Activated T-helper 17 cell treated with anti-CD3 and anti-CD28 coated beads, Interleukin-2, amount 50 U/mL, for 72 hours (primary cell): ENCODE measurements at regions not wholly inside any gene's neighbourhood (a gene's known extent, or its start where the extent isn't known, plus 50 kb on each side); places are given as distances from the start of the nearest gene placed in this dataset.
"Not testable (repeated sequence)": the region's sequence is repeated elsewhere in the genome, so short reads cannot be mapped to it uniquely, and the experiment has no call there.

ENCODE experiments used
- ATAC-seq: fragments of 150-1000 bp; cut with Tn5 transposase; replicated peaks from 2 replicates; pipeline ENCODE4 v1.10.0; 2021; ENCODE audit warnings: mild to moderate bottlenecking, moderate library complexity
- H3K27ac Mint-ChIP-seq: one replicate; pipeline ENCODE4 v1.8.0; 2022; ENCODE audit warnings: mixed read lengths
- H3K27me3 Mint-ChIP-seq: one replicate; pipeline ENCODE4 v1.8.0; 2022; ENCODE audit warnings: mixed read lengths
- H3K36me3 Mint-ChIP-seq: one replicate; pipeline ENCODE4 v1.8.0; 2022; ENCODE audit warnings: low read depth, mild to moderate bottlenecking, mixed read lengths
- H3K4me1 Mint-ChIP-seq: one replicate; pipeline ENCODE4 v1.8.0; 2022; ENCODE audit warnings: mixed read lengths
- H3K4me3 Mint-ChIP-seq: one replicate; pipeline ENCODE4 v1.8.0; 2022; ENCODE audit warnings: mild to moderate bottlenecking, mixed read lengths
- H3K9me3 Mint-ChIP-seq: one replicate; pipeline ENCODE4 v1.8.0; 2022; ENCODE audit warnings: mixed read lengths

DNA sequence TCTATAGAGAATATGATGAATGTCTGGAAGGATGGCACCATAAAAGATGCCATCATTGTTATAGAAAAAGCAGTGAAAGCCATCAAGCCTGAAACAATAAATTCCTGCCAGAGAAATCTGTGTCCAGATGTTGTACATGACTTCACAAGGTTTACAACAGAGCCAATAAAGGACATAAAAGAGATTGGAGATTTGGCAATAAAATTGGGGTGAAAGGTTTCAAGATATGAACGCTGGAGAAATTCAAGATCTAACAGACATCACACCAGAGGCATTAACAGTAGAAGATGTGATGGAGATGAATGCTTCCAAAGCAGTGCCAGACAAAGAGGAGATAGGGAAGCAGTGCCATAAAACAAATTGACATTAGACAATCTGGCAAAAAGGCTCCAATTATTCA lies 518.8 kb upstream of the ACVR2A start:
- ATAC-seq: no peak

DNA sequence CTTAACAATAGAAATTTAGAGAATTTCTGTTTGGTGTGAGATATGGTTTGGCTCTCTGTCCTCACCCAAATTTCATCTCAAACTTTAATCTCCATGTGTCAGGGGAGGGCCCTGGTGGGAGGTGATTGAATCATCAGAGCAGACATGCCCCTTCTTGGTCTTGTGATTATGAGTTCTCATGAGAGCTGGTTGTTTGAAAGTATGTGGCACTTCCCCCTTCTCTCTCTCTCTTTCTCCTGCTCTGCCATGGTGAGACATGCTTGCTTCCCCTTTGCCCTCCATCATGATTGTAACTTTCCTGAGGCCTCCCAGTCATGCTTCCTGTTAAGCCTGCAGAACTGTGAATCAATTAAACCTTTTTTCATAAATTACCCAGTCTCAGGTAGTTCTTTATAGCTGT lies 524.7 kb upstream of the ACVR2A start:
- Mint-ChIP-seq H3K27ac (peak overlapping the region; percentile 24), H3K4me3 (no peak overlapping the region), H3K4me1 (peaks cover 4% of the 10 kb centered on the region), H3K27me3 (no peaks in the 10 kb centered on the region), H3K9me3 (peaks cover 24% of the 10 kb centered on the region), H3K36me3 (no peaks in the 10 kb centered on the region)
- ATAC-seq: no peak

More for the DNA sequence above, 518.8 kb upstream of the ACVR2A start:
- H3K9me3 Mint-ChIP-seq: peaks cover 4% of the 10 kb centered on the region
- no peak overlapping the region for H3K4me3 Mint-ChIP-seq
- peaks cover 22% of the 10 kb centered on the region for H3K4me1 Mint-ChIP-seq
- H3K36me3 Mint-ChIP-seq: no peaks in the 10 kb centered on the region
- no peaks in the 10 kb centered on the region for H3K27me3 Mint-ChIP-seq
- no peak overlapping the region for H3K27ac Mint-ChIP-seq

- Mint-ChIP-seq H3K4me3 (no peak overlapping the region), H3K36me3 (no peaks in the 10 kb centered on the region), H3K27ac (no peak overlapping the region), H3K27me3 (no peaks in the 10 kb centered on the region), H3K4me1 (peaks cover 4% of the 10 kb centered on the region), H3K9me3 (no peaks in the 10 kb centered on the region)
- ATAC-seq: no peak
Measured at GRCh38 chr2:147311058-147311430, 533.8 kb upstream of the ACVR2A start.

GRCh38 chr2:147310335-147311057 lies 534.3 kb upstream of the ACVR2A start:
- Mint-ChIP-seq H3K27ac (no peak overlapping the region), H3K36me3 (no peaks in the 10 kb centered on the region), H3K9me3 (no peaks in the 10 kb centered on the region), H3K4me1 (peaks cover 4% of the 10 kb centered on the region), H3K27me3 (no peaks in the 10 kb centered on the region), H3K4me3 (no peak overlapping the region)
- peak; percentile 77 for ATAC-seq

GRCh38 chr2:147297820-147298219 lies 547.0 kb upstream of the ACVR2A start:
- H3K36me3 Mint-ChIP-seq: peaks cover 5% of the 10 kb centered on the region
- H3K4me1 Mint-ChIP-seq: peaks cover 47% of the 10 kb centered on the region
- peaks cover 4% of the 10 kb centered on the region for H3K9me3 Mint-ChIP-seq
- no peaks in the 10 kb centered on the region for H3K27me3 Mint-ChIP-seq
- peak; percentile 78 for ATAC-seq
- H3K27ac Mint-ChIP-seq: peak overlapping the region; percentile 96
- H3K4me3 Mint-ChIP-seq: peak overlapping the region; percentile 73

DNA sequence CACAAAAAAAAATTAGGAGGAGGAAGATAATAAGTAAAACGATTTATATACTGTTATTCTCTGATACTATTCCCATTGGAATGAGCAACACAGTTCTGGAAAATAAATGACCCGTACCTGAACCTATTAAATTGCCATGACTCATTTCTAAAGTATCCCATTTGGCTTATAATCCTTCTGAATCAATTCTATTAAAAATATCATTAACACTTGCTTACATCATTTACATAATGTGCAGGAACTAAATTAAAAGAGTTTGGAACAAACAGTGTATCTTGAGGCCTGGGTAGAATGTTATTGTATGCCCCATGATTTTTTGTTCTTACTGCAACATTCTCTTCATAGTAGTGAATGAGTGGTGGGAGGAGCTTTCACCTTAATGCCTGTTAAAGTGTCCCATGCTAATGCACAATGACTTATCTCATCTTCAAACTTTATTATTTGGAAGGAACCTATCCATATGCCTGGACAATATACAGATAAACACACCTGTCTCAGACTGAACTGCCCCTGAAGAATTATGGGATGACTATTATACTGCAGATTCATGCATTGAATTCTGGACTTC lies 549.9 kb upstream of the ACVR2A start:
- peaks cover 57% of the 10 kb centered on the region for H3K4me1 Mint-ChIP-seq
- no peaks in the 10 kb centered on the region for H3K9me3 Mint-ChIP-seq
- peak overlapping the region; percentile 96 for H3K27ac Mint-ChIP-seq
- no peak for ATAC-seq
- H3K27me3 Mint-ChIP-seq: no peaks in the 10 kb centered on the region
- H3K36me3 Mint-ChIP-seq: peaks cover 5% of the 10 kb centered on the region
- peak overlapping the region; percentile 73 for H3K4me3 Mint-ChIP-seq

DNA sequence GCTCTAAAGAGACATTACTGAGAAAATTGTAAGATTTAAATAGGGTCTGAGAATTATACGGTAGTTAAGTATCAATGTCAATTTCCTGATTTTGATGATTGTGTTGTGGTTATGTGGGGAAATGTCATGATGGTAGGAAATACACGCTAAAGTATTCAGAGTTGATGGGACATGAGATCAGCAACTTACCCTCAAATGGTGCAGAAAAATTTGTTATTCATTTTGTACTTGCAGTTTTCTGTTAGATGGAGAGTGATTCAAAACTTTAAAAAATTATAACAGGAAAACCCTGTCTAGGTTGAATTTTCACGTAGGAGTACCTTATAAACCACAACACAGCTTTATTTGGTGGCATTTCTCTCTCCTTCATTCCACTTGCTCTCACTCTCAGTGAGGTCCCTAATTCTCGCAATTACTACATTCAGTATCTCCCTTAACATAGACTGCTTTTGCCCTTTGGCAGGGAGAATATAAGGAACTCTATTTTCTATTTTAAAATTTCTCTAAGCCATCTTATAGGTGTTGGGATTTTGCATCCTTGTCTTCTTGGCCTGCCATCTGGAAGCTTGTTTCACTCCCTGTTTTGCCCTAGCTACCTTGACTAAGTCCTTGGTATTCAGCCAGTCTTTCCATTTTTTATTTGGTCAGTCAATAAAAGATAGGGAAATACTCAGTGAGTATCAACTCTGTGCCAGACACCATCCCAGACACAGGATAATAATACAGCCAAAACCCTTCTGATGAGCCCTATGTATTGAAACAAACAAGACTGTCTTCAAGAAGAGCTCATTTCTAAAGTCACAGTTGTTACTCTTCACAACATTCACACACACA lies 550.6 kb upstream of the ACVR2A start:
- Mint-ChIP-seq H3K27me3 (no peaks in the 10 kb centered on the region), H3K27ac (peak overlapping the region; percentile 96), H3K4me1 (peaks cover 60% of the 10 kb centered on the region), H3K36me3 (peaks cover 5% of the 10 kb centered on the region), H3K4me3 (peak overlapping the region; percentile 73), H3K9me3 (no peaks in the 10 kb centered on the region)
- ATAC-seq: peak; percentile 62

- H3K27me3 Mint-ChIP-seq: no peaks in the 10 kb centered on the region
- H3K36me3 Mint-ChIP-seq: no peaks in the 10 kb centered on the region
- peak; percentile 93 for ATAC-seq
- H3K27ac Mint-ChIP-seq: peak overlapping the region; percentile 79
- peak overlapping the region; percentile 48 for H3K4me3 Mint-ChIP-seq
- no peaks in the 10 kb centered on the region for H3K9me3 Mint-ChIP-seq
- peaks cover 29% of the 10 kb centered on the region for H3K4me1 Mint-ChIP-seq
Measured at GRCh38 chr2:147288131-147288530, 556.7 kb upstream of the ACVR2A start.

- H3K27me3 Mint-ChIP-seq: no peaks in the 10 kb centered on the region
- no peak overlapping the region for H3K27ac Mint-ChIP-seq
- H3K4me3 Mint-ChIP-seq: no peak overlapping the region
- no peak for ATAC-seq
- H3K36me3 Mint-ChIP-seq: no peaks in the 10 kb centered on the region
- peaks cover 10% of the 10 kb centered on the region for H3K9me3 Mint-ChIP-seq
- no peaks in the 10 kb centered on the region for H3K4me1 Mint-ChIP-seq
Measured at GRCh38 chr2:147275943-147276342, 568.9 kb upstream of the ACVR2A start.

DNA sequence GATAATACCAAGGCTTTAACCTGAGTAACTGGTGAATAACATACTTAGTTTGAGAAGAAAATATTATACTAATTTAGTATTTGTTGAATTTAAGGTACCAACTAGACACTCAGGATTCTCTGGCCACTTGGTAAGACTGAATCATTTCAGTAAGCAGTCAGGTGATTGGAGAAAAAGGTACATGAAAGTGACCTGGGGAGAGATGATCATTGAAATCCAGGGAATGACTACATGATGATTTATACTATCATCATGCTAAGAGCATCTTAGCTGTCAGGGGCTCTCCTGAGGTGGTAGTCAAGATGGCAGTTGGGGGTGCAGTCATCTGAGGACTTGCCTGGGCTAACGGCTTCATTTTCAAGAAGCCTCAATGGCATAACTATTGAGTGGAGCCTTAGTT lies 571.2 kb upstream of the ACVR2A start:
- no peak for ATAC-seq
- H3K27me3 Mint-ChIP-seq: no peaks in the 10 kb centered on the region
- H3K36me3 Mint-ChIP-seq: no peaks in the 10 kb centered on the region
- peaks cover 26% of the 10 kb centered on the region for H3K9me3 Mint-ChIP-seq
- H3K4me1 Mint-ChIP-seq: no peaks in the 10 kb centered on the region
- no peak overlapping the region for H3K27ac Mint-ChIP-seq
- no peak overlapping the region for H3K4me3 Mint-ChIP-seq

- Mint-ChIP-seq H3K27ac (no peak overlapping the region), H3K9me3 (peaks cover 27% of the 10 kb centered on the region), H3K4me1 (no peaks in the 10 kb centered on the region), H3K4me3 (no peak overlapping the region), H3K27me3 (no peaks in the 10 kb centered on the region), H3K36me3 (no peaks in the 10 kb centered on the region)
- ATAC-seq: no peak
Measured at GRCh38 chr2:147273106-147273505, 571.7 kb upstream of the ACVR2A start.

- H3K36me3 Mint-ChIP-seq, H3K4me1 Mint-ChIP-seq, H3K4me3 Mint-ChIP-seq, ATAC-seq, H3K27ac Mint-ChIP-seq, H3K27me3 Mint-ChIP-seq: not testable (repeated sequence)
- H3K9me3 Mint-ChIP-seq: peaks cover 17% of the 10 kb centered on the region
Measured at GRCh38 chr2:147269581-147269980, 575.2 kb upstream of the ACVR2A start.

DNA sequence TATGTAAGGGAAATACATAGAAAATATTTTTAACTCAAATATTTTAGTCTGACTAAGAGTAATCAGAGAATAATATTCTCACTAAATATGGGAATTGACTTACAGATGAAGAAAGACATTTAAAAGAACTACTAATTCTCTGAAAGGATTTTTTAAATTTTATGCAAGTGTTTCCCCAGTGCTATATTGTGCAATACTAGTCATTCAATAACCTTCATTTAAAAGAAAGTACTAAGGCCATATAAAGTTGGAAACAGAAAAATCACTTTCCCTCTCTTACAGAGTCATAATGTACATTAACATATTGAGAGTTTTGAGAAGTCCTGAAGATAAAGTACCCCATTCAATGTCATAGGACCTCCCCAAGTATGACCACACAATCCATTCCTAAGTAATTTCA lies 584.6 kb upstream of the ACVR2A start:
- no peak for ATAC-seq
- H3K9me3 Mint-ChIP-seq: peaks cover 4% of the 10 kb centered on the region
- H3K4me1 Mint-ChIP-seq: no peaks in the 10 kb centered on the region
- no peak overlapping the region for H3K4me3 Mint-ChIP-seq
- no peak overlapping the region for H3K27ac Mint-ChIP-seq
- no peaks in the 10 kb centered on the region for H3K27me3 Mint-ChIP-seq
- no peaks in the 10 kb centered on the region for H3K36me3 Mint-ChIP-seq

DNA sequence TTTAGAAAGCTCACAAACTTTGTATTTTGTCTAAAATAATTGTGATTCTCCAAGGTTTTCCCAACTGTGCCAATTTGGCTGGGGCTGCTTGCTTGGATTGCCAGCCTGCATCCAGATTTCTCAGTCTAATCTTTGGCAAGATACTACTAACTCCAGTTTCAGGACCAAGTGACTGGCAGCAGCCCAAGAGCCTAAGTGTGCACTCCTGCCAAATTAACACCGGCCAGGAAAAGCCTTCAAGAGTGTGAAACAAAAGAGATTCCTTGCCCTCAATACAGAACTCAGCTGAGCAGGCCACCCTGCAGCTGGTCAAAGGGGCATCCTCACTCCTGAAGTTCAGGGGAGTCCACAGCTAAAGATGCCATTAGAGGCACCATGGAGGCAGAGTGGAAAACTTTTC lies 589.0 kb upstream of the ACVR2A start:
- Mint-ChIP-seq H3K9me3 (peaks cover 7% of the 10 kb centered on the region), H3K27me3 (no peaks in the 10 kb centered on the region), H3K4me3 (no peak overlapping the region), H3K4me1 (peaks cover 3% of the 10 kb centered on the region), H3K36me3 (no peaks in the 10 kb centered on the region), H3K27ac (no peak overlapping the region)
- no peak for ATAC-seq
